H1 (cell line): ENCODE measurements at regions not wholly inside any gene's neighbourhood (a gene's known extent, or its start where the extent isn't known, plus 50 kb on each side); places are given as distances from the start of the nearest gene placed in this dataset.

ENCODE experiments used
- CTCF ChIA-PET: fragments of 300-600 bp; sonication (Branson Sonifier 250); formaldehyde crosslinking; loops from one replicate; lab custom pipeline; 2021; ENCODE audit not compliant: partially characterized antibody; lab: Charles Lee
- POLR2A ChIA-PET: fragments of 300-600 bp; sonication (Branson Sonifier 250); formaldehyde crosslinking; loops from one replicate; lab custom pipeline; 2021; ENCODE audit warnings: inconsistent platforms; ENCODE audit not compliant: partially characterized antibody; lab: Charles Lee
- DNase-seq, 2 experiments: peaks; one replicate each; pipeline versions ENCODE4 v3.0.0 to v3.0.0-alpha.2; 2010 to 2022; ENCODE audit warnings: low spot score in 2 of 2, low read depth in 1 of 2, mixed read lengths in 1 of 2
- FAIRE-seq: peaks from 2 replicates; lab custom pipeline; 2011; peaks lifted over from hg19 to GRCh38; lab: Jason Lieb, UNC
- H2AFZ ChIP-seq: 2 replicates; pipeline ENCODE4 v1.8.1; 2012; ENCODE audit warnings: low read length, inconsistent platforms
- H2AK5ac ChIP-seq: 2 replicates; pipeline ENCODE4 v1.6.1; 2013; ENCODE audit warnings: low read depth, low read length
- H2BK120ac ChIP-seq: replicated peaks from 2 replicates; pipeline ENCODE3; 2013; ENCODE audit warnings: low read depth, low read length, inconsistent platforms
- H2BK12ac ChIP-seq: 2 replicates; pipeline ENCODE4 v1.6.1; 2013; ENCODE audit warnings: low read depth, low read length
- H2BK15ac ChIP-seq: 2 replicates; pipeline ENCODE4 v1.6.1; 2013; ENCODE audit warnings: low read length
- H2BK20ac ChIP-seq: 2 replicates; pipeline ENCODE4 v1.6.1; 2013; ENCODE audit warnings: low read length
- H2BK5ac ChIP-seq: 2 replicates; pipeline ENCODE4 v1.6.1; 2013; ENCODE audit warnings: low read depth, low read length
- H3K14ac ChIP-seq: 2 replicates; pipeline ENCODE4 v1.6.1; 2013; ENCODE audit warnings: inconsistent platforms; ENCODE audit not compliant: insufficient read length
- H3K18ac ChIP-seq: 2 replicates; pipeline ENCODE4 v1.6.1; 2013; ENCODE audit warnings: low read length; ENCODE audit errors: extremely low read depth
- H3K23ac ChIP-seq: 2 replicates; pipeline ENCODE4 v1.6.1; 2013; ENCODE audit warnings: inconsistent platforms; ENCODE audit not compliant: insufficient read length
- H3K23me2 ChIP-seq: 2 replicates; pipeline ENCODE4 v1.6.1; 2013; ENCODE audit warnings: low read depth, low read length
- H3K27ac ChIP-seq: 2 replicates; pipeline ENCODE4 v1.6.1; 2011; ENCODE audit warnings: low read depth, low read length, inconsistent platforms
- H3K27me3 ChIP-seq, 4 experiments: replicated peaks in 1 of 4; 1 replicate in 1 of 4; 2 replicates in 3 of 4; pipeline versions ENCODE4 v1.6.1 to v1.8.1; 2011 to 2013; ENCODE audit warnings: low read length in 3 of 4, mild to moderate bottlenecking in 3 of 4, inconsistent platforms in 2 of 4, mixed read lengths in 2 of 4, moderate library complexity in 1 of 4; ENCODE audit not compliant: control insufficient read depth in 3 of 4, insufficient read depth in 3 of 4; ENCODE audit errors: extremely low read depth in 1 of 4
- H3K36me3 ChIP-seq, 4 experiments: 2 replicates each; pipeline versions ENCODE4 v1.6.1 to v1.8.1; 2011 to 2013; ENCODE audit warnings: mild to moderate bottlenecking in 4 of 4, low read length in 3 of 4, moderate library complexity in 2 of 4, control low read depth in 1 of 4, inconsistent platforms in 1 of 4; ENCODE audit not compliant: insufficient read depth in 4 of 4, control insufficient read depth in 2 of 4
- H3K4ac ChIP-seq: replicated peaks from 2 replicates; pipeline ENCODE3; 2013; ENCODE audit warnings: low read length, low read depth, mixed read lengths, inconsistent platforms; ENCODE audit not compliant: insufficient read length
- H3K4me1 ChIP-seq, 4 experiments: replicated peaks in 1 of 4; 1 replicate in 1 of 4; 2 replicates in 3 of 4; pipeline versions ENCODE4 v1.6.1 to v1.8.1; 2011 to 2013; ENCODE audit warnings: low read length in 3 of 4, inconsistent platforms in 2 of 4, mixed read lengths in 1 of 4; ENCODE audit not compliant: insufficient read depth in 4 of 4, control insufficient read depth in 3 of 4
- H3K4me2 ChIP-seq, 2 experiments: 2 replicates each; pipeline versions ENCODE4 v1.6.1 to v1.8.1; 2011 to 2013; ENCODE audit warnings: low read depth in 2 of 2, low read length in 2 of 2, control low read depth in 1 of 2, inconsistent platforms in 1 of 2, mild to moderate bottlenecking in 1 of 2; ENCODE audit not compliant: insufficient read depth in 1 of 2
- H3K4me3 ChIP-seq, 4 experiments: fragments of 200-600, 300-600 bp in 1 of 4; sonication (generic), shearing (Covaris generic), sonication (Bioruptor Twin) in 1 of 4; 2 replicates each; pipeline versions ENCODE4 v1.5.1 to v1.8.1; 2011 to 2016; ENCODE audit warnings: low read length in 4 of 4, low read depth in 3 of 4, control low read depth in 2 of 4, inconsistent platforms in 2 of 4, mild to moderate bottlenecking in 2 of 4, mixed read lengths in 1 of 4, moderate library complexity in 1 of 4; ENCODE audit not compliant: insufficient read depth in 2 of 4; ENCODE audit errors: extremely low read depth in 1 of 4
- H3K56ac ChIP-seq: replicated peaks from 2 replicates; pipeline ENCODE3; 2013; ENCODE audit warnings: low read depth, mild to moderate bottlenecking, mixed read lengths, low read length, inconsistent platforms; ENCODE audit not compliant: insufficient read length
- H3K79me1 ChIP-seq: 2 replicates; pipeline ENCODE4 v1.6.1; 2013; ENCODE audit warnings: low read depth, low read length, control low read depth
- H3K79me2 ChIP-seq, 2 experiments: 2 replicates each; pipeline versions ENCODE4 v1.6.1 to v1.8.1; 2012 to 2013; ENCODE audit warnings: low read length in 2 of 2, mild to moderate bottlenecking in 2 of 2, inconsistent platforms in 1 of 2; ENCODE audit not compliant: insufficient read depth in 2 of 2, control insufficient read depth in 1 of 2
- H3K9ac ChIP-seq, 4 experiments: replicated peaks in 1 of 4; 1 replicate in 1 of 4; 2 replicates in 3 of 4; pipeline versions ENCODE4 v1.6.1 to v1.8.1; 2011 to 2013; ENCODE audit warnings: low read depth in 3 of 4, low read length in 3 of 4, control low read depth in 2 of 4, mild to moderate bottlenecking in 2 of 4, moderate library complexity in 2 of 4, inconsistent platforms in 1 of 4; ENCODE audit errors: extremely low read depth in 1 of 4
- H3K9me3 ChIP-seq, 2 experiments: 2 replicates each; pipeline versions ENCODE4 v1.6.1 to v1.8.1; 2012 to 2013; ENCODE audit warnings: mild to moderate bottlenecking in 2 of 2, moderate library complexity in 2 of 2, control low read depth in 1 of 2, inconsistent platforms in 1 of 2, low read depth in 1 of 2, low read length in 1 of 2, mixed read lengths in 1 of 2; ENCODE audit not compliant: insufficient read depth in 2 of 2
- H4K20me1 ChIP-seq, 2 experiments: replicated peaks in 1 of 2; 2 replicates each; pipeline versions ENCODE3 to v1.8.1; 2011 to 2013; ENCODE audit warnings: inconsistent platforms in 2 of 2, low read length in 2 of 2, mild to moderate bottlenecking in 1 of 2; ENCODE audit not compliant: insufficient read depth in 2 of 2, control insufficient read depth in 1 of 2
- H4K5ac ChIP-seq: 2 replicates; pipeline ENCODE4 v1.6.1; 2013; ENCODE audit warnings: low read length, low read depth, mixed read lengths, inconsistent platforms; ENCODE audit not compliant: insufficient read length
- H4K8ac ChIP-seq: 2 replicates; pipeline ENCODE4 v1.8.0; 2013; ENCODE audit warnings: mild to moderate bottlenecking, moderate library complexity, low read length, inconsistent platforms; ENCODE audit not compliant: insufficient read depth; ENCODE audit errors: extremely low read depth
- H4K91ac ChIP-seq: replicated peaks from 2 replicates; pipeline ENCODE3; 2013; ENCODE audit warnings: low read length, mixed read lengths, inconsistent platforms; ENCODE audit not compliant: insufficient read length
- WGBS, 2 experiments: shearing (Covaris generic) in 1 of 2; methylation state at CpG; one replicate each; pipeline versions ENCODE4 v1.1.6 to v1.1.7; 2013 to 2015; ENCODE audit warnings: low lambda C conversion rate in 2 of 2, mixed read lengths in 2 of 2, inconsistent platforms in 1 of 2, low coverage in 1 of 2, missing lambda C conversion rate in 1 of 2; ENCODE audit not compliant: insufficient replicate concordance in 2 of 2, insufficient coverage in 1 of 2, insufficient read length in 1 of 2; ENCODE audit errors: extremely low coverage in 1 of 2, missing lambda C conversion rate in 1 of 2; 5-methylcytosine and 5-hydroxymethylcytosine counted together
- TF ChIP-seq, protein P1 (sequence below): fragments of 300-600 bp; sonication (generic); IDR thresholded peaks from 2 replicates; pipeline ENCODE4 v1.7.1; 2012; ENCODE audit warnings: low read length, moderate library complexity, mild to moderate bottlenecking, inconsistent platforms; ENCODE audit not compliant: insufficient replicate concordance

DNA sequence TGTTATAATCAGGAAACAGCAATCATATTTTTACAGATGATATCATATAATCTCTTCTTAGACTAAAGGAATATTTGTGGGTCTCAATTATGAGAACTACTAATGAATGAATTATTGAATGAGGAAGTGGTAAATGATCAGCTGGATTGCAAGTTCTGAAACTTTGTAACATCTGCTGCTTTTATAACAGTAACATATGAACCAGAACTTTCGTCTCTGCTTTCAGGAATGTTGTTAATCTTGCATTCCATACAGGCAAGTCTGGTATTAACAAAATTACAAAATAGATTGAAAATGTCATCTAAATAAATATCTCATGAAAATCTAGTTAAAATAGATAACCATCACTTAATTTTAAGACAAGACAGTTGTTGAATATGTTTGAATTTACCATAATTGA lies 110.5 kb upstream of the COL11A1 start:
- Histone ChIP-seq H4K20me1 (no peaks in the 10 kb centered on the region), H3K79me1 (no peaks in the 10 kb centered on the region), H2AFZ (no peak overlapping the region), H2BK5ac (no peak overlapping the region), H2BK12ac (no peak overlapping the region), H3K9me3 (no peaks in the 10 kb centered on the region), H3K23ac (no peak overlapping the region), H3K36me3 (no peaks in the 10 kb centered on the region), H3K4ac (no peak overlapping the region), H3K27me3 (no peaks in the 10 kb centered on the region), H3K4me3 (no peak overlapping the region), H3K18ac (no peak overlapping the region), H2BK20ac (no peak overlapping the region), H3K27ac (no peak overlapping the region), H3K9ac (no peak overlapping the region), H4K91ac (no peak overlapping the region), H3K4me1 (no peaks in the 10 kb centered on the region), H2AK5ac (no peak overlapping the region), H3K14ac (no peak overlapping the region), H4K5ac (no peak overlapping the region), H3K23me2 (no peaks in the 10 kb centered on the region), H3K79me2 (no peaks in the 10 kb centered on the region), H3K4me2 (no peak overlapping the region), H4K8ac (no peak overlapping the region), H2BK15ac (no peak overlapping the region), H3K56ac (no peak overlapping the region), H2BK120ac (no peak overlapping the region)
- FAIRE-seq: no peak
- DNase-seq: no peak
- ChIA-PET POLR2A (no interaction called here), CTCF (no interaction called here)
- 90% methylated on average over 1 of the region's 1 CpG; no CpG with 5 or more reads in 1 of the 2 experiments for whole genome bisulfite sequencing, 2 experiments
- TF ChIP-seq, protein P1, sequence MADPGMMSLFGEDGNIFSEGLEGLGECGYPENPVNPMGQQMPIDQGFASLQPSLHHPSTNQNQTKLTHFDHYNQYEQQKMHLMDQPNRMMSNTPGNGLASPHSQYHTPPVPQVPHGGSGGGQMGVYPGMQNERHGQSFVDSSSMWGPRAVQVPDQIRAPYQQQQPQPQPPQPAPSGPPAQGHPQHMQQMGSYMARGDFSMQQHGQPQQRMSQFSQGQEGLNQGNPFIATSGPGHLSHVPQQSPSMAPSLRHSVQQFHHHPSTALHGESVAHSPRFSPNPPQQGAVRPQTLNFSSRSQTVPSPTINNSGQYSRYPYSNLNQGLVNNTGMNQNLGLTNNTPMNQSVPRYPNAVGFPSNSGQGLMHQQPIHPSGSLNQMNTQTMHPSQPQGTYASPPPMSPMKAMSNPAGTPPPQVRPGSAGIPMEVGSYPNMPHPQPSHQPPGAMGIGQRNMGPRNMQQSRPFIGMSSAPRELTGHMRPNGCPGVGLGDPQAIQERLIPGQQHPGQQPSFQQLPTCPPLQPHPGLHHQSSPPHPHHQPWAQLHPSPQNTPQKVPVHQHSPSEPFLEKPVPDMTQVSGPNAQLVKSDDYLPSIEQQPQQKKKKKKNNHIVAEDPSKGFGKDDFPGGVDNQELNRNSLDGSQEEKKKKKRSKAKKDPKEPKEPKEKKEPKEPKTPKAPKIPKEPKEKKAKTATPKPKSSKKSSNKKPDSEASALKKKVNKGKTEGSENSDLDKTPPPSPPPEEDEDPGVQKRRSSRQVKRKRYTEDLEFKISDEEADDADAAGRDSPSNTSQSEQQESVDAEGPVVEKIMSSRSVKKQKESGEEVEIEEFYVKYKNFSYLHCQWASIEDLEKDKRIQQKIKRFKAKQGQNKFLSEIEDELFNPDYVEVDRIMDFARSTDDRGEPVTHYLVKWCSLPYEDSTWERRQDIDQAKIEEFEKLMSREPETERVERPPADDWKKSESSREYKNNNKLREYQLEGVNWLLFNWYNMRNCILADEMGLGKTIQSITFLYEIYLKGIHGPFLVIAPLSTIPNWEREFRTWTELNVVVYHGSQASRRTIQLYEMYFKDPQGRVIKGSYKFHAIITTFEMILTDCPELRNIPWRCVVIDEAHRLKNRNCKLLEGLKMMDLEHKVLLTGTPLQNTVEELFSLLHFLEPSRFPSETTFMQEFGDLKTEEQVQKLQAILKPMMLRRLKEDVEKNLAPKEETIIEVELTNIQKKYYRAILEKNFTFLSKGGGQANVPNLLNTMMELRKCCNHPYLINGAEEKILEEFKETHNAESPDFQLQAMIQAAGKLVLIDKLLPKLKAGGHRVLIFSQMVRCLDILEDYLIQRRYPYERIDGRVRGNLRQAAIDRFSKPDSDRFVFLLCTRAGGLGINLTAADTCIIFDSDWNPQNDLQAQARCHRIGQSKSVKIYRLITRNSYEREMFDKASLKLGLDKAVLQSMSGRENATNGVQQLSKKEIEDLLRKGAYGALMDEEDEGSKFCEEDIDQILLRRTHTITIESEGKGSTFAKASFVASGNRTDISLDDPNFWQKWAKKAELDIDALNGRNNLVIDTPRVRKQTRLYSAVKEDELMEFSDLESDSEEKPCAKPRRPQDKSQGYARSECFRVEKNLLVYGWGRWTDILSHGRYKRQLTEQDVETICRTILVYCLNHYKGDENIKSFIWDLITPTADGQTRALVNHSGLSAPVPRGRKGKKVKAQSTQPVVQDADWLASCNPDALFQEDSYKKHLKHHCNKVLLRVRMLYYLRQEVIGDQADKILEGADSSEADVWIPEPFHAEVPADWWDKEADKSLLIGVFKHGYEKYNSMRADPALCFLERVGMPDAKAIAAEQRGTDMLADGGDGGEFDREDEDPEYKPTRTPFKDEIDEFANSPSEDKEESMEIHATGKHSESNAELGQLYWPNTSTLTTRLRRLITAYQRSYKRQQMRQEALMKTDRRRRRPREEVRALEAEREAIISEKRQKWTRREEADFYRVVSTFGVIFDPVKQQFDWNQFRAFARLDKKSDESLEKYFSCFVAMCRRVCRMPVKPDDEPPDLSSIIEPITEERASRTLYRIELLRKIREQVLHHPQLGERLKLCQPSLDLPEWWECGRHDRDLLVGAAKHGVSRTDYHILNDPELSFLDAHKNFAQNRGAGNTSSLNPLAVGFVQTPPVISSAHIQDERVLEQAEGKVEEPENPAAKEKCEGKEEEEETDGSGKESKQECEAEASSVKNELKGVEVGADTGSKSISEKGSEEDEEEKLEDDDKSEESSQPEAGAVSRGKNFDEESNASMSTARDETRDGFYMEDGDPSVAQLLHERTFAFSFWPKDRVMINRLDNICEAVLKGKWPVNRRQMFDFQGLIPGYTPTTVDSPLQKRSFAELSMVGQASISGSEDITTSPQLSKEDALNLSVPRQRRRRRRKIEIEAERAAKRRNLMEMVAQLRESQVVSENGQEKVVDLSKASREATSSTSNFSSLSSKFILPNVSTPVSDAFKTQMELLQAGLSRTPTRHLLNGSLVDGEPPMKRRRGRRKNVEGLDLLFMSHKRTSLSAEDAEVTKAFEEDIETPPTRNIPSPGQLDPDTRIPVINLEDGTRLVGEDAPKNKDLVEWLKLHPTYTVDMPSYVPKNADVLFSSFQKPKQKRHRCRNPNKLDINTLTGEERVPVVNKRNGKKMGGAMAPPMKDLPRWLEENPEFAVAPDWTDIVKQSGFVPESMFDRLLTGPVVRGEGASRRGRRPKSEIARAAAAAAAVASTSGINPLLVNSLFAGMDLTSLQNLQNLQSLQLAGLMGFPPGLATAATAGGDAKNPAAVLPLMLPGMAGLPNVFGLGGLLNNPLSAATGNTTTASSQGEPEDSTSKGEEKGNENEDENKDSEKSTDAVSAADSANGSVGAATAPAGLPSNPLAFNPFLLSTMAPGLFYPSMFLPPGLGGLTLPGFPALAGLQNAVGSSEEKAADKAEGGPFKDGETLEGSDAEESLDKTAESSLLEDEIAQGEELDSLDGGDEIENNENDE: no peak
